ENCODE measurements at regions not wholly inside any gene's neighbourhood (a gene's known extent, or its start where the extent isn't known, plus 50 kb on each side); places are given as distances from the start of the nearest gene placed in this dataset.

DNA sequence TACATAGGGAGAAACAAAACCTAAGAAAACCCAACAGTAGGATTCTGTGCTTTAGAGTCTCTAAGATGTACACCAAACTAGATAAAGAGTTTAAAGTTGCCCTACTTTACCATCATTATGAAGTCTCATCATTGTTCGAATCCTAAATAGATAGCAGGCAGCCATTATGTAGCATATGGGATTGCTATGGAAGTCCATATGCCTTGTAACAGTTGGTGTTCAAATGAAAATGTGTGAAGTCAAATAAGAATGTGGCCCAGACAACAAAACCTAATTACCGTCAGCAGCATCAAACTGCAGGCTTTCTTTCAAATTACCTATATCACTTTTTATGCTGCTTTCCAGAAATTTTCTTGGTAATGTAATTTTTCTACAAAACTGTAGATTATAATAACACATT lies 1380.1 kb downstream of the GRIK2 start:
- TF ChIP-seq JUN (CRISPR knock-in tag; IDR thresholded peaks at IDR 0.05) = no peak
- TF ChIP-seq, protein P1, sequence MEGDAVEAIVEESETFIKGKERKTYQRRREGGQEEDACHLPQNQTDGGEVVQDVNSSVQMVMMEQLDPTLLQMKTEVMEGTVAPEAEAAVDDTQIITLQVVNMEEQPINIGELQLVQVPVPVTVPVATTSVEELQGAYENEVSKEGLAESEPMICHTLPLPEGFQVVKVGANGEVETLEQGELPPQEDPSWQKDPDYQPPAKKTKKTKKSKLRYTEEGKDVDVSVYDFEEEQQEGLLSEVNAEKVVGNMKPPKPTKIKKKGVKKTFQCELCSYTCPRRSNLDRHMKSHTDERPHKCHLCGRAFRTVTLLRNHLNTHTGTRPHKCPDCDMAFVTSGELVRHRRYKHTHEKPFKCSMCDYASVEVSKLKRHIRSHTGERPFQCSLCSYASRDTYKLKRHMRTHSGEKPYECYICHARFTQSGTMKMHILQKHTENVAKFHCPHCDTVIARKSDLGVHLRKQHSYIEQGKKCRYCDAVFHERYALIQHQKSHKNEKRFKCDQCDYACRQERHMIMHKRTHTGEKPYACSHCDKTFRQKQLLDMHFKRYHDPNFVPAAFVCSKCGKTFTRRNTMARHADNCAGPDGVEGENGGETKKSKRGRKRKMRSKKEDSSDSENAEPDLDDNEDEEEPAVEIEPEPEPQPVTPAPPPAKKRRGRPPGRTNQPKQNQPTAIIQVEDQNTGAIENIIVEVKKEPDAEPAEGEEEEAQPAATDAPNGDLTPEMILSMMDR (IDR thresholded peaks at IDR 0.05) = no peak
- no peak for TF ChIP-seq NR2C2 (CRISPR knock-in tag; IDR thresholded peaks at IDR 0.05)
- TF ChIP-seq, protein P2, sequence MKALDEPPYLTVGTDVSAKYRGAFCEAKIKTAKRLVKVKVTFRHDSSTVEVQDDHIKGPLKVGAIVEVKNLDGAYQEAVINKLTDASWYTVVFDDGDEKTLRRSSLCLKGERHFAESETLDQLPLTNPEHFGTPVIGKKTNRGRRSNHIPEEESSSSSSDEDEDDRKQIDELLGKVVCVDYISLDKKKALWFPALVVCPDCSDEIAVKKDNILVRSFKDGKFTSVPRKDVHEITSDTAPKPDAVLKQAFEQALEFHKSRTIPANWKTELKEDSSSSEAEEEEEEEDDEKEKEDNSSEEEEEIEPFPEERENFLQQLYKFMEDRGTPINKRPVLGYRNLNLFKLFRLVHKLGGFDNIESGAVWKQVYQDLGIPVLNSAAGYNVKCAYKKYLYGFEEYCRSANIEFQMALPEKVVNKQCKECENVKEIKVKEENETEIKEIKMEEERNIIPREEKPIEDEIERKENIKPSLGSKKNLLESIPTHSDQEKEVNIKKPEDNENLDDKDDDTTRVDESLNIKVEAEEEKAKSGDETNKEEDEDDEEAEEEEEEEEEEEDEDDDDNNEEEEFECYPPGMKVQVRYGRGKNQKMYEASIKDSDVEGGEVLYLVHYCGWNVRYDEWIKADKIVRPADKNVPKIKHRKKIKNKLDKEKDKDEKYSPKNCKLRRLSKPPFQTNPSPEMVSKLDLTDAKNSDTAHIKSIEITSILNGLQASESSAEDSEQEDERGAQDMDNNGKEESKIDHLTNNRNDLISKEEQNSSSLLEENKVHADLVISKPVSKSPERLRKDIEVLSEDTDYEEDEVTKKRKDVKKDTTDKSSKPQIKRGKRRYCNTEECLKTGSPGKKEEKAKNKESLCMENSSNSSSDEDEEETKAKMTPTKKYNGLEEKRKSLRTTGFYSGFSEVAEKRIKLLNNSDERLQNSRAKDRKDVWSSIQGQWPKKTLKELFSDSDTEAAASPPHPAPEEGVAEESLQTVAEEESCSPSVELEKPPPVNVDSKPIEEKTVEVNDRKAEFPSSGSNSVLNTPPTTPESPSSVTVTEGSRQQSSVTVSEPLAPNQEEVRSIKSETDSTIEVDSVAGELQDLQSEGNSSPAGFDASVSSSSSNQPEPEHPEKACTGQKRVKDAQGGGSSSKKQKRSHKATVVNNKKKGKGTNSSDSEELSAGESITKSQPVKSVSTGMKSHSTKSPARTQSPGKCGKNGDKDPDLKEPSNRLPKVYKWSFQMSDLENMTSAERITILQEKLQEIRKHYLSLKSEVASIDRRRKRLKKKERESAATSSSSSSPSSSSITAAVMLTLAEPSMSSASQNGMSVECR (CRISPR knock-in tag; IDR thresholded peaks at IDR 0.05; ENCODE audit: borderline replicate concordance) = no peak
- TF ChIP-seq, protein P3, sequence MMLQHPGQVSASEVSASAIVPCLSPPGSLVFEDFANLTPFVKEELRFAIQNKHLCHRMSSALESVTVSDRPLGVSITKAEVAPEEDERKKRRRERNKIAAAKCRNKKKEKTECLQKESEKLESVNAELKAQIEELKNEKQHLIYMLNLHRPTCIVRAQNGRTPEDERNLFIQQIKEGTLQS (CRISPR knock-in tag; conservative IDR thresholded peaks at IDR 0.05) = no peak
- TF ChIP-seq RELA (CRISPR knock-in tag; IDR thresholded peaks at IDR 0.05; ENCODE audit: borderline replicate concordance) = no peak
- TF ChIP-seq, protein P4, sequence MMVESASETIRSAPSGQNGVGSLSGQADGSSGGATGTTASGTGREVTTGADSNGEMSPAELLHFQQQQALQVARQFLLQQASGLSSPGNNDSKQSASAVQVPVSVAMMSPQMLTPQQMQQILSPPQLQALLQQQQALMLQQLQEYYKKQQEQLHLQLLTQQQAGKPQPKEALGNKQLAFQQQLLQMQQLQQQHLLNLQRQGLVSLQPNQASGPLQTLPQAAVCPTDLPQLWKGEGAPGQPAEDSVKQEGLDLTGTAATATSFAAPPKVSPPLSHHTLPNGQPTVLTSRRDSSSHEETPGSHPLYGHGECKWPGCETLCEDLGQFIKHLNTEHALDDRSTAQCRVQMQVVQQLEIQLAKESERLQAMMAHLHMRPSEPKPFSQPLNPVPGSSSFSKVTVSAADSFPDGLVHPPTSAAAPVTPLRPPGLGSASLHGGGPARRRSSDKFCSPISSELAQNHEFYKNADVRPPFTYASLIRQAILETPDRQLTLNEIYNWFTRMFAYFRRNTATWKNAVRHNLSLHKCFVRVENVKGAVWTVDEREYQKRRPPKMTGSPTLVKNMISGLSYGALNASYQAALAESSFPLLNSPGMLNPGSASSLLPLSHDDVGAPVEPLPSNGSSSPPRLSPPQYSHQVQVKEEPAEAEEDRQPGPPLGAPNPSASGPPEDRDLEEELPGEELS (CRISPR knock-in tag; IDR thresholded peaks at IDR 0.05) = no peak
- no peak for TF ChIP-seq NR3C1 (CRISPR knock-in tag; conservative IDR thresholded peaks at IDR 0.05; ENCODE audit: low read depth)

Measured in WTC11 (cell line).